ENCODE measurements at regions not wholly inside any gene's neighbourhood (a gene's known extent, or its start where the extent isn't known, plus 50 kb on each side); places are given as distances from the start of the nearest gene placed in this dataset.

DNA sequence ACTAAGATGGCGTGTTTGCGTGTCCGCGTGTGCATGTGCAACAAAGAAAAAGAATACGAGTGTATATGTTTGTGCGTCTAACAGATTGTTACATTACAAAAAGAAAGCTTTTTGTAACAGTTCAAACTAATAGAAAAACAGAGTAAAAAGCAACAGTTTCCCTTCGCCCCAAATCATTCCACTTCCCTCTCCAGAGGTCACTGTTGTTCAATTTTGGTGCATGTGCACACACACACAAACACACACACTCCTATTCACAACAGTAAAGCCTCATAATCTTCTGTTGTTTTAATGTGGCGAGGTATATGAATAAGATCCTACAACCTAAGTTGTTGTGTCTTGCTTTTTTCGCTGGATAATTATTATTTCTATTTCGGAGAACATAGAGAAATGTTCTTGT is 357.3 kb upstream of the SLC8A1 start:
- H3K4me3 ChIP-seq (ENCODE audit: low read length): no peak overlapping the region
- TF ChIP-seq, protein P1, sequence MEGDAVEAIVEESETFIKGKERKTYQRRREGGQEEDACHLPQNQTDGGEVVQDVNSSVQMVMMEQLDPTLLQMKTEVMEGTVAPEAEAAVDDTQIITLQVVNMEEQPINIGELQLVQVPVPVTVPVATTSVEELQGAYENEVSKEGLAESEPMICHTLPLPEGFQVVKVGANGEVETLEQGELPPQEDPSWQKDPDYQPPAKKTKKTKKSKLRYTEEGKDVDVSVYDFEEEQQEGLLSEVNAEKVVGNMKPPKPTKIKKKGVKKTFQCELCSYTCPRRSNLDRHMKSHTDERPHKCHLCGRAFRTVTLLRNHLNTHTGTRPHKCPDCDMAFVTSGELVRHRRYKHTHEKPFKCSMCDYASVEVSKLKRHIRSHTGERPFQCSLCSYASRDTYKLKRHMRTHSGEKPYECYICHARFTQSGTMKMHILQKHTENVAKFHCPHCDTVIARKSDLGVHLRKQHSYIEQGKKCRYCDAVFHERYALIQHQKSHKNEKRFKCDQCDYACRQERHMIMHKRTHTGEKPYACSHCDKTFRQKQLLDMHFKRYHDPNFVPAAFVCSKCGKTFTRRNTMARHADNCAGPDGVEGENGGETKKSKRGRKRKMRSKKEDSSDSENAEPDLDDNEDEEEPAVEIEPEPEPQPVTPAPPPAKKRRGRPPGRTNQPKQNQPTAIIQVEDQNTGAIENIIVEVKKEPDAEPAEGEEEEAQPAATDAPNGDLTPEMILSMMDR (conservative IDR thresholded peaks at IDR 0.05; ENCODE audit: low read depth, low read length): no peak
- no peak for DNase-seq (ENCODE audit: low read depth)

DNA sequence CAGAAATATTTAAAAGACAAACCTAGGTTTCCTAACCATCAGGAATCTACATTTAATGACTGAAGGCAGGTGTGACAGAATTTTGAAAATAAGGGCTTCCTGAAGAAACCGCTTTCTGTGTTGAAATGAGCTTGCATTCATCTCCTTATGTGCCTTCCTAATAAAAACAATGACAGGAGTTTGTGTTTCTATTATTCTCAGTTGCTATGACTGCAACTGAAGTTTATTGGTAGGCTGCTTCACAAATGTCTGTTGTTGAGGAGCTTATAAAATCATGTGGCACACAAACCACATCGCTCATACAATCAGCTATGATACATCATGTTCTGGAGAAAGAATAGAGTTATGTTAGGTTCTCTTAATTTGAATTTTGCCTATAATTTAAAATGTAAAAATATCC is 362.7 kb upstream of the SLC8A1 start:
- H3K4me3 ChIP-seq (ENCODE audit: low read length): no peak overlapping the region
- no peak for DNase-seq (ENCODE audit: low read depth)
- TF ChIP-seq, protein P1 (conservative IDR thresholded peaks at IDR 0.05; ENCODE audit: low read depth, low read length): no peak

DNA sequence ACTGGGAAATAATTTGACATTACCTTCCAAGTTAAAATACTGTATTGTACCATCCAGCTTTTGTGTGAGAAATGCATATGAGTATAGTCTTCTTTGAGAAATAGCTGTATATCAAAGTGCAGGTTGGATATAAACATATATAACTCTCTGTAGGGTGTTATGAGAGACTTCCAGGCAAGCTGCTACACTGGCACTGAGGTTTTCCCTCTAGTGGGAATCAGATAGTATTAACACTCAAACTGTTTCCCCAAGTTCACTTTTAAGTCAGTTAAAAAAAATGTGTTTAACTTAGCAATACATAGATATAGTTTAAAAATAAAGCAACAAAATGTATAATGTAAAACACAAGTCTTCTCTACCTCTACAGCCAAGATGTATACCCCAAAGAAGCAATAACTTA is 368.4 kb upstream of the SLC8A1 start:
- H3K4me3 ChIP-seq (ENCODE audit: low read length): no peak overlapping the region
- no peak for DNase-seq (ENCODE audit: low read depth)
- TF ChIP-seq, protein P1 (conservative IDR thresholded peaks at IDR 0.05; ENCODE audit: low read depth, low read length): peak; percentile 17

DNA sequence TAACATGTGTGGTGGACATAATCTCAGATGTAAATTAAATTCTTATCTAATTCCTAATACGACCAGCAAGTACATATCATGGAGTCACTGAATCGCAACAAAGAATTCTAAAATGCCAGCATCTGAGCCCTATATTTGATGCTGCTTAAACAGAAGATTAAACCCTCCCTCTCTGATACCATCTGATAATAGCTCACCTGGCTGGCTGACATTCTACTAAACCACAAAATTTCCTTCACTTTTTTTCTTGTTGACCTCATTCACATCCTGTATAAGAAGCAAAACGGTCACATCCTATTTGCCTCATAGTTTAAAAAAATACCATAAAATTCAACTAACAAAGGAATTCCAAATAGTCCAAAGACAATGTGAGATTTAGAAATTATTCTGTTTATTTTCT is 371.6 kb upstream of the SLC8A1 start:
- DNase-seq (ENCODE audit: low read depth): no peak
- H3K4me3 ChIP-seq (ENCODE audit: low read length): no peak overlapping the region
- TF ChIP-seq, protein P1 (conservative IDR thresholded peaks at IDR 0.05; ENCODE audit: low read depth, low read length): no peak

DNA sequence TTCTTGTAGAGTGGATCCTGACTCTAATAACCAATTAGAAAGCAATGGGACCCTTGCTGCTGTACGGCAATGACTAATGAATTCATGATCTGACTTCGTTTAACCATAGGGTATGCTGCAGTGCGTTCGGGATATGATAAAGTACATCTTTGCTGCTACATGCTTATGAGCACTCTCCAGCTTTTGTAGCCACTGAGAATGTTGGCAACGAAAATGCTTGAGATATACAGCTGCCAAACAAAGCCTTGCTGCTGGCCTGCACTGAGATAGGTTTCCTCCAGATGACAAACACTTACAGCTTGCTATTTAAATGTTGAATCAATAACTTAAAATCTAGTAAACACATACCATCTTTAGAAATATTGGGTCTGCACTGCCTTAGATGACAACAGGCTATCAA is 372.4 kb upstream of the SLC8A1 start:
- TF ChIP-seq, protein P1 (conservative IDR thresholded peaks at IDR 0.05; ENCODE audit: low read depth, low read length): no peak
- no peak overlapping the region for H3K4me3 ChIP-seq (ENCODE audit: low read length)
- DNase-seq (ENCODE audit: low read depth): no peak

DNA sequence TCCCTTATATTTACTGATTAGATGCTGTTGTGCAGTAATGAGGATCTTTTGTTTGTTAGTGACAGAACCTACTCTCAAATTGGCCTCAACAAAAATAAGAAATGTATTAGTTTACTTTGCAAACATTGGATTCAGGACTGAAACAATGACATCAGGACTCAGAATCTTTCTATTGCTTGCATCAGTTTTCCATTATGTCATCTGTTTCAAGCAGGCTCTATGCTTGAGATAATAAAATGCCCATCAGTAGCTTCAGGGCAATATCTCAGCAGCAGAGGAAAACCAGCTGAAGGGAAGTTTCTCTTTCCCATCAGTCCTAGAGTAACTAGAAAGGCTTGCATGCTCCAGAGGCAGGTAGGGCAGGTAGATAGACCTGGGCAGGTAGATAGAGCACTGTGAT is 375.5 kb upstream of the SLC8A1 start:
- TF ChIP-seq, protein P1 (conservative IDR thresholded peaks at IDR 0.05; ENCODE audit: low read depth, low read length): no peak
- no peak overlapping the region for H3K4me3 ChIP-seq (ENCODE audit: low read length)
- DNase-seq (ENCODE audit: low read depth): no peak

DNA sequence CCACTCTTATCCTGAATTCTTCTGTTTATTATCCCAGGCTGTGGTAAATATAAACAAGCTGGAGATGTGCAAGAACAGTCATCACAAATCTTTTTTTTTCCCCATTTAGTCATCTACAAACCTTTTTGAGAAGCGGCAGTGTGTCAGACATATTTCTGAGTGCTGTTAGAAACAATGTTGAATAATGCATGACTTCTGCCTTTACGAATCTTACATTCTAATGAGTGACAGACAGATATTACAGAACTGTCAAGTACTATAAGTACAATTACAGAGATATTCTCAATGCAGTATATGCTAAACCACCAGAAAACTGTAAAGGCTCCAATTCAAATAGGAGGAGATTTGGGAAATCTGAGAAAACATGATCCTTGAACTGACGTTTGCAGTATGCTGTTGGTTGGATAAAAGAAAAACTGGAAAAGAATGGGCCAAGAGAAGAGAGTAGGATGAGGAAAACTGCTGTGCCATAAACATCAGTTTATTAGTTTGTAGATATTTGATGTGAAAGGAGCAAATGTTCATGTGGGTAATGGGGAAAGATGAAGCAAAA is 379.5 kb upstream of the SLC8A1 start:
- no peak overlapping the region for H3K4me3 ChIP-seq (ENCODE audit: low read length)
- TF ChIP-seq, protein P1 (conservative IDR thresholded peaks at IDR 0.05; ENCODE audit: low read depth, low read length): no peak
- no peak for DNase-seq (ENCODE audit: low read depth)

Measured in retinal pigment epithelial cell (primary cell).